Gastrocnemius medialis (tissue), 4 donors: ENCODE measurements at regions not wholly inside any gene's neighbourhood (a gene's known extent, or its start where the extent isn't known, plus 50 kb on each side); places are given as distances from the start of the nearest gene placed in this dataset.

Experiments used
- POLR2A ChIP-seq, 2 donors: fragments of 450-650 bp; IDR thresholded peaks; one replicate each; pipeline ENCODE4 v1.6.1; 2017; ENCODE audit warnings: antibody characterized with exemption in 2 of 2, mild to moderate bottlenecking in 2 of 2, moderate library complexity in 2 of 2
- TF ChIP-seq, protein P1 (sequence below), 5 experiments: fragments of 450-650 bp in 3 of 5; fragments of 200-600 bp in 2 of 5; sonication (generic) in 2 of 5; IDR thresholded peaks in 4 of 5; conservative IDR thresholded peaks in 1 of 5; 1 replicate in 4 of 5; 2 replicates in 1 of 5; pipeline ENCODE4 v1.5.1; 2016 to 2019; ENCODE audit warnings: antibody characterized with exemption in 5 of 5, mild to moderate bottlenecking in 3 of 5, moderate library complexity in 3 of 5

DNA sequence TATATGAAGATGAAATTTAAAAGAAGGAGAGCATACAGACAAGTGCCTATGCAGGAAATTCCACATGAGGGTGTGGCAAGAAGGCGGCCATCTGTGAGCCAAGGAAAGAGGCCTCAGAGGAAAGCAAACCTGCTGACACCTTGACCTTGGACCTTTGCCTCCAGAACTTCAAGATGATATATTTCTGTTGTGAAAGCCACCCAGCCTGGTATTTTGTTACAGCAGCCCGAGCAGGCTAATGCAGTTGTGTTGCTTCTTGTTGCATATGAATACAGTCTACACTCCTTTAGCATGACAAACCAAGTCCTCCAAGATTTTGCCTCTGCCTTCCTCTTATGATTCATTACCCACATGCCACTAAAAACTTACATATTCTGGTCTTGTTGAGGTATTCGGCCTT, 374.8 kb upstream of the TRIB2 start:
- TF ChIP-seq, protein P1, sequence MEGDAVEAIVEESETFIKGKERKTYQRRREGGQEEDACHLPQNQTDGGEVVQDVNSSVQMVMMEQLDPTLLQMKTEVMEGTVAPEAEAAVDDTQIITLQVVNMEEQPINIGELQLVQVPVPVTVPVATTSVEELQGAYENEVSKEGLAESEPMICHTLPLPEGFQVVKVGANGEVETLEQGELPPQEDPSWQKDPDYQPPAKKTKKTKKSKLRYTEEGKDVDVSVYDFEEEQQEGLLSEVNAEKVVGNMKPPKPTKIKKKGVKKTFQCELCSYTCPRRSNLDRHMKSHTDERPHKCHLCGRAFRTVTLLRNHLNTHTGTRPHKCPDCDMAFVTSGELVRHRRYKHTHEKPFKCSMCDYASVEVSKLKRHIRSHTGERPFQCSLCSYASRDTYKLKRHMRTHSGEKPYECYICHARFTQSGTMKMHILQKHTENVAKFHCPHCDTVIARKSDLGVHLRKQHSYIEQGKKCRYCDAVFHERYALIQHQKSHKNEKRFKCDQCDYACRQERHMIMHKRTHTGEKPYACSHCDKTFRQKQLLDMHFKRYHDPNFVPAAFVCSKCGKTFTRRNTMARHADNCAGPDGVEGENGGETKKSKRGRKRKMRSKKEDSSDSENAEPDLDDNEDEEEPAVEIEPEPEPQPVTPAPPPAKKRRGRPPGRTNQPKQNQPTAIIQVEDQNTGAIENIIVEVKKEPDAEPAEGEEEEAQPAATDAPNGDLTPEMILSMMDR (IDR thresholded peaks at IDR 0.05 in 4 of 5, conservative IDR thresholded peaks at IDR 0.05 in 1 of 5), result no peak
- TF ChIP-seq POLR2A (IDR thresholded peaks at IDR 0.05), result no peak
